Activated naive CD4-positive, alpha-beta T cell treated with anti-CD3 and anti-CD28 coated beads, Interleukin-2, amount 50 U/mL, for 16 hours (primary cell): ENCODE measurements at regions not wholly inside any gene's neighbourhood (a gene's known extent, or its start where the extent isn't known, plus 50 kb on each side); places are given as distances from the start of the nearest gene placed in this dataset.

Experiments used
- DNase-seq: peaks from one replicate; pipeline ENCODE4 v3.0.0-alpha.2; 2020

DNA sequence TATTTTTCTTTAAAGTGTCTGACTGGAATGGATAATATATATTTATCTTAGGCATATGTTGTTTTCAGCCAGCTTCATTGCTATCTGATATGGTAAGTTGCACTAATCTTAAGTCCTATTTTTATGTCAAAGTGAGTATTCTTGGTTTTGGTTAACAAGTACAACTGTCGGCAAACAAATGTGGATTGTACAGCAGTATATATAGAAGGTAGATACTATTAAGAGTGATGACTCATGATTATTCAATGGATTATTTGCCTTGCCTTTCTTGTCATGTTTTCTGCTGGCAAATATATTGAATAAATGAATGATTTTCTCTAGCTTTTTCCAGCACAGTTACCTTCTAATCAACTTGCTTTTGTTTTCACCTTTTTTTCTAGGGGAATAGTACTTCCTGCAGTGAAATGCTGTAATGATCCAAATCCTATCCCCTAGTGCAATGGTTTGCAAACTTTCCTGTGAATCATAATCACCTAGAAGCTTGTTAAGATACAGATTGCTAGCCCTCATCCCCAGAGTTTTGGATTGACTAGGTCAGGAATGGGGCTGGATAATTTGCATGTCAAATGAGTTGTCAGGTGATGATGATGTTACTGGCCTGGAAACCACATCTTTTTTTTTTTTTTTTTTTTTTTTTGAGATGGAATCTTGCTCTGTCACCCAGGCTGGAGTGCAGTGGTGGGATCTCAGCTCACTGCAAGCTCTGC lies 60.8 kb upstream of the ARRDC3 start:
- no peak for DNase-seq

DNA sequence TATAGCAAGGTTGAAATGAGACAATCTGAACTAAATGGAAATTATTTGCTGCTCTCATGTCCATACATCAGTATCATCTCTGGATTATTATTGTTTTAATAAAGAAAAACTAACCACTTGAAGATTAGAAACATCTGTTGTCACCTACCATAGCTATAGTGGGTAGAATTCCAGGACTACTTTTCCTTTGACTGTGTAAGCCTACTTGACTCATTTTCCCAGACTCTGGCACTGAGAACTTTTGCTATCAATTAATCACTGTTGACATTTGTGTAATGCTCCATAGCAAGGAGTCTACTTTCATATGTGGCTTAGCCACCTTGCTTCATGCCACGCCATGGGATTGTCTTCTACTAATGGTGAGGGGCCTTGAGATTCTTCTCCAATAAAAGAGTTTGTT lies 59.9 kb upstream of the ARRDC3 start:
- DNase-seq: no peak

DNA sequence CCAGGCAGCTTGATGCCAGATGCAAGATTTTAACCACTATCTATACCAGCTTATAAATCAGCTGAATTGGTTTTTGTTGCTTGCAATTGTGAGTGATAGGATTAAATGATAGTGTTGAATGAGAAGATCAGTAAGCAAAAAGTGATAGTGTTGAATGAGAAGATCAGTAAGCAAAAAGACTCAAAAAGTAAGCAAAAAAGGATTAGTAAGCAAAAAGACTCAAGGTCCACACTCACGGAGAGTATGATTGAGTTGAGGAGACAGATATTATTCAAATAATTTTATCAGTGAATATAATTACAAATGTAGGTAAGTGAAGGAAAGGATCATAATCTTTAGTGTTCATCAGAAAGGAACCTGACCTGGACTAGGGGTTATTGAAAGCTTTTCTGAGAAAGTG lies 58.0 kb upstream of the ARRDC3 start:
- no peak for DNase-seq

- no peak for DNase-seq
Measured at GRCh38 chr5:91438871-91439270, 55.8 kb upstream of the ARRDC3 start.

DNA sequence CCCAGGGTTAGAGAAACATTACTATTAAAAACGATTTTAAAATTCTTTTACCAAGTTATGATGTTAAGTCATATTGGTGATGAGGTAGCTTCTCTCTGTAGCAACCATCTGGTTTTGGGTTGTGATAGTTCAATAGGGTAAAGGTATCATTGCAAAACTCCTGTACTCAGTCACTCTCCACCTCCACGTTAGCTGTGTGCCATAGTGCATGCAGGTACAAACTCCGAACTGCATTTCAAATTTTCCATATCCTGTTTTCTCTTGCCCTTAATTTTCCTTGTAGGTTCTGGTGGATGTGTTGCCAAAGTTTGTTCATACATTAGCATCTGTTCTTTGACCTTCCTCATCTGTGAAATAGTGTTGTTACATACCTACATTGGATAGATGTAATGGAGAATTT lies 53.1 kb upstream of the ARRDC3 start:
- no peak for DNase-seq

GRCh38 chr5:91434348-91434747 lies 51.2 kb upstream of the ARRDC3 start:
- DNase-seq: peak; percentile 20

GRCh38 chr5:91433861-91434260 lies 50.7 kb upstream of the ARRDC3 start:
- DNase-seq: no peak
